PC-3 (cell line): ENCODE measurements at regions not wholly inside any gene's neighbourhood (a gene's known extent, or its start where the extent isn't known, plus 50 kb on each side); places are given as distances from the start of the nearest gene placed in this dataset.
"Not testable (repeated sequence)": the region's sequence is repeated elsewhere in the genome, so short reads cannot be mapped to it uniquely, and the experiment has no call there.

ENCODE experiments used
- ATAC-seq: fragments of 200-7000 bp; cut with Tn5 transposase; 2 replicates; pipeline ENCODE4 v1.9.1; 2020; ENCODE audit warnings: mild to moderate bottlenecking, moderate library complexity
- BruUV-seq: library from RNA; stranded (reverse); fragments of 400-500 nt; replicated peaks from 2 replicates; lab custom pipeline; 2021; lab: Mats Ljungman, UMichigan
- CTCF ChIA-PET: fragments of 300-600 bp; sonication (Branson Sonifier 250); formaldehyde crosslinking; loops from one replicate; lab custom pipeline; 2022; ENCODE audit warnings: antibody characterized with exemption; lab: Charles Lee
- POLR2A ChIA-PET: fragments of 300-600 bp; sonication (Branson Sonifier 250); formaldehyde crosslinking; loops from one replicate; lab custom pipeline; 2022; ENCODE audit warnings: antibody characterized with exemption; ENCODE audit not compliant: unreplicated experiment; lab: Charles Lee
- DNase-seq: peaks from one replicate; pipeline ENCODE4 v3.0.0-alpha.2; 2015
- H2AFZ ChIP-seq: fragments of 300-600 bp; sonication (generic); 2 replicates; pipeline ENCODE4 v1.6.0; 2016; ENCODE audit warnings: antibody characterized with exemption, low read length
- H3F3A ChIP-seq: fragments of 300-600 bp; sonication (generic); one replicate; pipeline ENCODE4 v1.6.0; 2017; ENCODE audit warnings: antibody characterized with exemption, low read length, control low read depth, mild to moderate bottlenecking; ENCODE audit not compliant: unreplicated experiment
- H3K27ac ChIP-seq: fragments of 300-600 bp; sonication (generic); 2 replicates; pipeline ENCODE4 v1.5.1; 2016; ENCODE audit warnings: mild to moderate bottlenecking, low read length
- H3K27me3 ChIP-seq: fragments of 300-600 bp; sonication (generic); 2 replicates; pipeline ENCODE4 v1.6.1; 2016; ENCODE audit warnings: low read length, mixed read lengths
- H3K36me3 ChIP-seq: fragments of 300-600 bp; sonication (generic); 2 replicates; pipeline ENCODE4 v1.6.1; 2016; ENCODE audit warnings: low read depth, mixed run types, low read length, mixed read lengths
- H3K4me1 ChIP-seq: fragments of 300-600 bp; sonication (generic); 2 replicates; pipeline ENCODE4 v1.5.1; 2016; ENCODE audit warnings: low read length; ENCODE audit not compliant: insufficient read depth
- H3K4me2 ChIP-seq: fragments of 300-600 bp; sonication (generic); 2 replicates; pipeline ENCODE4 v1.6.0; 2016; ENCODE audit warnings: low read length
- H3K4me3 ChIP-seq: fragments of 300-600 bp; sonication (generic); 2 replicates; pipeline ENCODE4 v1.5.1; 2016; ENCODE audit warnings: mild to moderate bottlenecking, low read length, mixed read lengths
- H3K79me2 ChIP-seq: fragments of 300-600 bp; sonication (generic); 2 replicates; pipeline ENCODE4 v1.6.1; 2017; ENCODE audit warnings: low read length, mixed read lengths
- H3K9ac ChIP-seq: fragments of 300-600 bp; sonication (generic); 2 replicates; pipeline ENCODE4 v1.6.0; 2016; ENCODE audit warnings: mild to moderate bottlenecking, low read length
- H3K9me2 ChIP-seq: fragments of 300-600 bp; sonication (generic); replicated peaks from 2 replicates; pipeline ENCODE4 v1.6.1; 2016; ENCODE audit warnings: mixed run types, low read length, mixed read lengths
- H3K9me3 ChIP-seq: fragments of 300-600 bp; sonication (generic); 2 replicates; pipeline ENCODE4 v1.6.1; 2016; ENCODE audit warnings: low read length, mixed read lengths
- H4K20me1 ChIP-seq: fragments of 300-600 bp; sonication (generic); 2 replicates; pipeline ENCODE4 v1.6.1; 2016; ENCODE audit warnings: low read length, mixed read lengths
- CTCF ChIP-seq: fragments of 300-600 bp; sonication (generic); conservative IDR thresholded peaks from 2 replicates; pipeline ENCODE4 v1.5.1; 2017; ENCODE audit warnings: antibody characterized with exemption, low read depth, mild to moderate bottlenecking, low read length
- EZH2 ChIP-seq: fragments of 300-600 bp; sonication (generic); IDR thresholded peaks from one replicate; pipeline ENCODE4 v1.6.1; 2017; ENCODE audit warnings: antibody characterized with exemption, mild to moderate bottlenecking, low read length; ENCODE audit not compliant: unreplicated experiment
- EZH2phosphoT487 ChIP-seq: fragments of 300-600 bp; sonication (generic); IDR thresholded peaks from 2 replicates; pipeline ENCODE4 v1.6.1; 2018; ENCODE audit warnings: mild to moderate bottlenecking, antibody characterized with exemption, low read length, borderline replicate concordance
- intact Hi-C: fragments of 100-400 bp; cut with micrococcal nuclease; formaldehyde crosslinking; loops from 2 replicates; pipeline ENCODE4 v1.9.0; 2023

- H3K9me2 ChIP-seq, H3K36me3 ChIP-seq, H3F3A ChIP-seq, H3K4me1 ChIP-seq, CTCF ChIA-PET, BruUV-seq, H3K9ac ChIP-seq, H3K9me3 ChIP-seq, H3K4me3 ChIP-seq, H3K79me2 ChIP-seq, DNase-seq, H4K20me1 ChIP-seq, ATAC-seq, intact Hi-C loops, H3K4me2 ChIP-seq, H3K27me3 ChIP-seq, H2AFZ ChIP-seq, POLR2A ChIA-PET, H3K27ac ChIP-seq: not testable (repeated sequence)
Measured at GRCh38 chr20:25774711-25775110, 78.1 kb upstream of the ZNF337 start.

- H3K79me2 ChIP-seq, H3F3A ChIP-seq, H2AFZ ChIP-seq, H3K9me3 ChIP-seq, H3K27ac ChIP-seq, BruUV-seq, ATAC-seq, POLR2A ChIA-PET, intact Hi-C loops, H3K36me3 ChIP-seq, H3K9me2 ChIP-seq, H4K20me1 ChIP-seq, CTCF ChIA-PET, H3K9ac ChIP-seq, H3K4me3 ChIP-seq, DNase-seq, H3K4me2 ChIP-seq, H3K4me1 ChIP-seq, H3K27me3 ChIP-seq: not testable (repeated sequence)
Measured at GRCh38 chr20:25774203-25774602, 77.5 kb upstream of the ZNF337 start.

GRCh38 chr20:25772437-25772836 is 75.8 kb upstream of the ZNF337 start:
- DNase-seq, H4K20me1 ChIP-seq, H3K9me2 ChIP-seq, H3K27ac ChIP-seq, H3K4me2 ChIP-seq, H3K36me3 ChIP-seq, H2AFZ ChIP-seq, H3K4me1 ChIP-seq, H3K79me2 ChIP-seq, H3K9ac ChIP-seq, H3K9me3 ChIP-seq, BruUV-seq, POLR2A ChIA-PET, H3F3A ChIP-seq, ATAC-seq, intact Hi-C loops, CTCF ChIA-PET, H3K4me3 ChIP-seq, H3K27me3 ChIP-seq: not testable (repeated sequence)

- CTCF ChIA-PET, H3K4me1 ChIP-seq, H3K27ac ChIP-seq, H3K4me3 ChIP-seq, H4K20me1 ChIP-seq, intact Hi-C loops, H3K36me3 ChIP-seq, H3K27me3 ChIP-seq, BruUV-seq, H2AFZ ChIP-seq, H3K9me3 ChIP-seq, H3K4me2 ChIP-seq, H3K9ac ChIP-seq, POLR2A ChIA-PET, H3K79me2 ChIP-seq, DNase-seq, H3F3A ChIP-seq, ATAC-seq, H3K9me2 ChIP-seq: not testable (repeated sequence)
Measured at GRCh38 chr20:25771818-25772217, 75.2 kb upstream of the ZNF337 start.

- Histone ChIP-seq H4K20me1 (no peaks in the 10 kb centered on the region), H3K9me3 (no peaks in the 10 kb centered on the region), H3F3A (no peaks in the 10 kb centered on the region), H3K4me1 (no peaks in the 10 kb centered on the region), H3K9ac (no peak overlapping the region), H3K27me3 (no peaks in the 10 kb centered on the region), H3K4me2 (no peak overlapping the region), H3K36me3 (no peaks in the 10 kb centered on the region), H2AFZ (no peak overlapping the region), H3K4me3 (no peak overlapping the region), H3K27ac (no peak overlapping the region), H3K79me2 (no peaks in the 10 kb centered on the region), H3K9me2 (no peaks in the 10 kb centered on the region)
- ATAC-seq = no peak
- intact Hi-C loops = no loop called here
- POLR2A ChIA-PET = no interaction called here
- no peak for DNase-seq
- CTCF ChIA-PET = no interaction called here
- BruUV-seq = no TSS peak
- TF ChIP-seq CTCF (no peak), EZH2phosphoT487 (no peak), EZH2 (no peak)
Measured at GRCh38 chr20:25761596-25761995, 64.9 kb upstream of the ZNF337 start.

- POLR2A ChIA-PET, CTCF ChIA-PET: not testable (repeated sequence)
Measured at GRCh38 chr20:25761046-25761445, 64.4 kb upstream of the ZNF337 start.

More at GRCh38 chr20:25761046-25761445, 64.4 kb upstream of the ZNF337 start:
- H3K9me2 ChIP-seq, H3K9me3 ChIP-seq, H3F3A ChIP-seq, H3K27ac ChIP-seq, H2AFZ ChIP-seq, H3K4me1 ChIP-seq, H3K4me2 ChIP-seq, ATAC-seq, H3K79me2 ChIP-seq, H4K20me1 ChIP-seq, DNase-seq, BruUV-seq, intact Hi-C loops, H3K4me3 ChIP-seq, H3K9ac ChIP-seq, H3K27me3 ChIP-seq, H3K36me3 ChIP-seq: not testable (repeated sequence)
